ENCODE measurements at regions not wholly inside any gene's neighbourhood (a gene's known extent, or its start where the extent isn't known, plus 50 kb on each side); places are given as distances from the start of the nearest gene placed in this dataset.
A peak's percentile ranks its signal among the peaks of the same experiment; 100 is the strongest.

DNA sequence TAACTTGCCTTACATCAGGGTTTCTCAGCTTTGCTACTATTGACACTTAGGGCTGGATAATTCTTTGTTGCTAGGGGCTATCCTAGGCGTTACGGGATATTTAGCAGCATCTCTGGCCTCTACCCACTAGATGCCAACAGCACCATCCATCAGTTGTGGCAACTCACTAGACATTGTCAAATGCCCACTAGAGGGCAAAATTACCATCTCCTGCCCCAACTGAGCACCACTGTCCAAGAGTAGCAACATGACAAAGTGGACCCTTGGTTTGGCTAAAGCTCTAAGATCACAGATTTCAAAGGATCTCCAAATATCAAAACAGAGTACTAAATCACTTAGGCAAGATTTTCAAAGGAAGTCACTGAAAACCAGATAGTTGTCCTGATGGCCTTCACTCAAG is 251.7 kb upstream of the TBX3 start:
- Histone ChIP-seq H2AK5ac (ENCODE audit: low read depth, low read length) (no peak overlapping the region), H3K56ac (replicated peaks; ENCODE audit: insufficient read length, low read depth, low read length) (no peak overlapping the region), H3K4me2 (ENCODE audit: insufficient read depth in 1 of 2, low read depth in 2 of 2, low read length in 2 of 2) (no peak overlapping the region), H4K5ac (ENCODE audit: insufficient read length, low read depth, low read length) (no peak overlapping the region), H3K79me1 (ENCODE audit: low read depth, low read length) (no peaks in the 10 kb centered on the region), H4K8ac (ENCODE audit: extremely low read depth, insufficient read depth, low read length) (no peak overlapping the region), H3K23me2 (ENCODE audit: low read depth, low read length) (no peaks in the 10 kb centered on the region), H2BK20ac (ENCODE audit: low read length) (no peak overlapping the region), H3K4me3 (ENCODE audit: extremely low read depth in 1 of 4, insufficient read depth in 2 of 4, low read depth in 3 of 4, low read length in 4 of 4) (no peak overlapping the region), H2BK5ac (ENCODE audit: low read depth, low read length) (no peak overlapping the region), H2BK15ac (ENCODE audit: low read length) (no peak overlapping the region), H2BK12ac (ENCODE audit: low read depth, low read length) (no peak overlapping the region), H3K27ac (ENCODE audit: low read depth, low read length) (no peak overlapping the region), H3K14ac (ENCODE audit: insufficient read length) (no peak overlapping the region), H3K23ac (ENCODE audit: insufficient read length) (no peak overlapping the region), H4K20me1 (replicated peaks in 1 of 2; ENCODE audit: control insufficient read depth in 1 of 2, insufficient read depth in 2 of 2, low read length in 2 of 2) (no peaks in the 10 kb centered on the region), H2BK120ac (replicated peaks; ENCODE audit: low read depth, low read length) (no peak overlapping the region), H3K9me3 (ENCODE audit: insufficient read depth in 2 of 2, low read depth in 1 of 2, low read length in 1 of 2) (peaks cover 0 to 4% of the 10 kb centered on the region in 2 experiments; a peak in 1 of 4 replicates), H3K36me3 (ENCODE audit: control insufficient read depth in 2 of 4, insufficient read depth in 4 of 4, low read length in 3 of 4) (no peaks in the 10 kb centered on the region), H3K9ac (replicated peaks in 1 of 4; ENCODE audit: extremely low read depth in 1 of 4, low read depth in 3 of 4, low read length in 3 of 4) (no peak overlapping the region), H3K4me1 (replicated peaks in 1 of 4; ENCODE audit: control insufficient read depth in 3 of 4, insufficient read depth in 4 of 4, low read length in 3 of 4) (no peaks in the 10 kb centered on the region), H3K79me2 (ENCODE audit: control insufficient read depth in 1 of 2, insufficient read depth in 2 of 2, low read length in 2 of 2) (no peaks in the 10 kb centered on the region; a peak in 1 of 4 replicates), H3K4ac (replicated peaks; ENCODE audit: insufficient read length, low read depth, low read length) (no peak overlapping the region), H3K27me3 (replicated peaks in 1 of 4; ENCODE audit: control insufficient read depth in 3 of 4, extremely low read depth in 1 of 4, insufficient read depth in 3 of 4, low read length in 3 of 4) (no peaks in the 10 kb centered on the region), H3K18ac (ENCODE audit: extremely low read depth, low read length) (no peak overlapping the region), H4K91ac (replicated peaks; ENCODE audit: insufficient read length, low read length) (no peak overlapping the region), H2AFZ (ENCODE audit: low read length) (no peak overlapping the region)
- CTCF ChIA-PET (ENCODE audit: partially characterized antibody) = interaction anchor here (0.7 to 2.4 kb wide), 3 partner anchors 16 to 895 kb away, joined by 3 to 12 read pairs (median 3); no protein-coding TSS in a partner anchor
- peak; percentile 52 to 64; a peak in 3 of 4 replicates for TF ChIP-seq RAD21 (IDR thresholded peaks at IDR 0.05 in 1 of 2, conservative IDR thresholded peaks at IDR 0.05 in 1 of 2; ENCODE audit: low read depth in 2 of 2, low read length in 2 of 2)
- TF ChIP-seq, protein P1, sequence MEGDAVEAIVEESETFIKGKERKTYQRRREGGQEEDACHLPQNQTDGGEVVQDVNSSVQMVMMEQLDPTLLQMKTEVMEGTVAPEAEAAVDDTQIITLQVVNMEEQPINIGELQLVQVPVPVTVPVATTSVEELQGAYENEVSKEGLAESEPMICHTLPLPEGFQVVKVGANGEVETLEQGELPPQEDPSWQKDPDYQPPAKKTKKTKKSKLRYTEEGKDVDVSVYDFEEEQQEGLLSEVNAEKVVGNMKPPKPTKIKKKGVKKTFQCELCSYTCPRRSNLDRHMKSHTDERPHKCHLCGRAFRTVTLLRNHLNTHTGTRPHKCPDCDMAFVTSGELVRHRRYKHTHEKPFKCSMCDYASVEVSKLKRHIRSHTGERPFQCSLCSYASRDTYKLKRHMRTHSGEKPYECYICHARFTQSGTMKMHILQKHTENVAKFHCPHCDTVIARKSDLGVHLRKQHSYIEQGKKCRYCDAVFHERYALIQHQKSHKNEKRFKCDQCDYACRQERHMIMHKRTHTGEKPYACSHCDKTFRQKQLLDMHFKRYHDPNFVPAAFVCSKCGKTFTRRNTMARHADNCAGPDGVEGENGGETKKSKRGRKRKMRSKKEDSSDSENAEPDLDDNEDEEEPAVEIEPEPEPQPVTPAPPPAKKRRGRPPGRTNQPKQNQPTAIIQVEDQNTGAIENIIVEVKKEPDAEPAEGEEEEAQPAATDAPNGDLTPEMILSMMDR (IDR thresholded peaks at IDR 0.05; ENCODE audit: control extremely low read depth in 1 of 3, insufficient read depth in 1 of 3, low read depth in 1 of 3, low read length in 3 of 3) = peak in 2 of 3 experiments; percentile 38 to 53; a peak in 3 of 4 replicates
- TF ChIP-seq POLR2A (IDR thresholded peaks at IDR 0.05; ENCODE audit: control extremely low read depth in 1 of 2, low read depth in 2 of 2, low read length in 2 of 2) = no peak
- no peak for TF ChIP-seq CBX8 (IDR thresholded peaks at IDR 0.05; ENCODE audit: borderline replicate concordance, low read depth, low read length)
- TF ChIP-seq KDM1A (IDR thresholded peaks at IDR 0.05; ENCODE audit: borderline replicate concordance, low read length) = no peak
- TF ChIP-seq ZNF274 (IDR thresholded peaks at IDR 0.05; ENCODE audit: borderline replicate concordance, extremely low read depth, low read length) = no peak
- FAIRE-seq = no peak
- WGBS, 2 experiments (ENCODE audit: extremely low coverage in 1 of 2, insufficient coverage in 1 of 2, insufficient read length in 1 of 2, insufficient replicate concordance in 2 of 2, low coverage in 1 of 2, low lambda C conversion rate in 2 of 2, missing lambda C conversion rate in 1 of 2) = 96% methylated on average over 2 of the region's 2 CpGs; no CpG with 5 or more reads in 1 of the 2 experiments
- no peak for DNase-seq (ENCODE audit: low read depth in 1 of 2, low spot score in 2 of 2)
- POLR2A ChIA-PET (ENCODE audit: partially characterized antibody) = no interaction called here

Measured in H1 (cell line).